ENCODE measurements at regions not wholly inside any gene's neighbourhood (a gene's known extent, or its start where the extent isn't known, plus 50 kb on each side); places are given as distances from the start of the nearest gene placed in this dataset.

DNA sequence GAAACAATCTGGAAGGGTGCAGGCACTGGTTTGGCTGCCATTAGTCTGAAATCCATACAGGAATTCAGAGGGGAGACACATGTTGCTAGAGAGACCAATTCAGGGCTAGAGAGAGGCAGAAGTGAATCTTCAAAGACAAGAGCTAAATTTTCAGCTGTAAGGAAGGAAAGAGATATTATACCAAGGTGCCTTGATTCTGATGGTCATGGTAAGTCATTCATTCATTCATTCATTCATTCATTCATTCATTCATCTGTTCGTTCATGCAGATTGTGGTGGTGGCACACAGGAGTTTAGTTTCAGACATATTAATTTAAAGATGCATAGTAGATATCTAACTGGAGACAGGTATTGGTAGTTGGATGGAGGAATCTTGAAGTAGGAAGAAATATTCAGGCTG is 1493.5 kb upstream of the TMEM132C start:
- no peak for DNase-seq (ENCODE audit: low read depth)

DNA sequence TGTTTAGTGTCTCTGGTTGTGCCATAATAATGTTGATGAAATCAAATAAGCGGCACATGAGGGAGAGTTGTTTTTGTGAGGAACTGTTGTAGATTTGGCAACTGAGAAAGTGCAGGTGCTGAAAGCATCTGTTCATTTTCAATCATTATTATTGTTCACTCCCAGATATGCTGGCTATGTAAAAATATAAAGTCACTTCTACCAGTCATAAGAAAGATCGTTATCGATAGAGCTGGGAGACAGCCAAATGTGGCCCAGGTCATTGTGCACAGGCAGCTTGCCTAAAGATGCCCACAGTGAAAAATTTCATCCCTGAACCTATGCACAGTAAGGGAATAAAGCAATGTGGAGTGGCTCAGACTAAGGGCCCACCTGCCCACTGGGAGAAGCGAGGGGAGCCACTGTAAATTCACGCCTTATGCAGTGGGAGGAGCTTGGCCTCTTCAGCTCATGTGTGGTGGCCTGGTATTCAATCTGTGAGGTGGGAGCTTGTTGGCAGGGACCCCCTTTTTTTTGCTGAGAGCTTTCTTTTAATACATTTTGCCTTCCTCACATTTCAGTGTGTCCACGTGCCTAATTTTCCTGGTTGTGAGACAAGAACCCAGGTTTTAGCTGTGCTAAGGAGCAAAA is 1490.8 kb upstream of the TMEM132C start:
- DNase-seq (ENCODE audit: low read depth), result no peak

DNA sequence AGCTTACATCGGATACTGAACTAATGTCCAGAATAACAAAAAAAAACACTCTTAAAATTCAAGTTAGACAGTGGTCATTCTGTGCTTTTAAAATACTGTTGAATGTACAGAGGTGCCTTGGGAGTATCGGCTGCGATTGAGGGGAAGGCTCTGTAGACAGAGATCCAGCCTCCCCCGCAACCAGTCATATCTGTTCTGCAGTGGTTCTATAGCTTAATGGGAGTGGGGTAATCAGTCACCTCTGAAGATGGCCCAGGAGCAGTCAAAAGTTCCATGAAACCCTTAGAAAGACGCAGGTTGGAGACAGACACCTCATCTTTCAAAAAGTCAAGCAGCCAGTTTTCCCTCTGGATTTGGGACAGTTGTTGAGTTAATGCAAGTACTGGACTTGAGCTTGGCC is 1486.6 kb upstream of the TMEM132C start:
- DNase-seq (ENCODE audit: low read depth), result no peak

DNA sequence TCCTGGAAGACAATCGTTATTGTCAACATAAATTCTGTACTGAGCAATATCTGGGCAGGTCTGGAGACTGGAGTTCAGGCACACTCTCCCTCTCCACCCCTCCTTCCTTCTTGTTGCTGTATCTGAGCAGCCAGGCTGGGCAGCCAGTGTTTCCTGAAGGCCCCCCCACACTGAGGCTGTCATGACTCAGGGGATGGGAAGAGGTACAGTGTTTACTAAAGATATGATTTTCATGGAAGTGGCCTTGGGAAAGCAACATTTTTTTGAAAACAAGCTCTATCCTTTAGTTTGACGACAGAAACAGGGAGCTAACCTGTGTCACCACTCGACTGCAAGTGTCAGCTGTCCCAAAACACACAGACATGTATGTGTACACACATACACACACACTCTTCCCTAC is 1485.4 kb upstream of the TMEM132C start:
- no peak for DNase-seq (ENCODE audit: low read depth)

DNA sequence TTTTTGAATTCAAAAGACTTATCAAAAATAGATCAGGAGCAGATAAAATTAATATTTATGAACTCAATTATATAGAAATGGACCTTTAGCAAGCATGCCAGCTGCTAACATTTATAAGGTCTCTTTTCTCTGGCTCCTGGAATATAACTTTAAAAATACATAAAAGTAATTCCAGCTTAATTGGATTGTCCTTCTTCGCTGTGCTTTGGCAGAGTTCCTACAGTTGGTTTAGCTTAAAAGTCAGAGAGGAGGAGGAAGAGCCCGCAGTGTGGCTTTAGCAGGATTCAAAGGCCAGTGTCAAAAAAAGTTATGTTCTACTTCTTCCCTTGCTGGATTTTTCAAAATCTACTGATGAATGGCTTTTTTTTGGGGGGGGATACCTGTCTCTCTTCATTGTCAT is 1484.9 kb upstream of the TMEM132C start:
- no peak for DNase-seq (ENCODE audit: low read depth)

DNA sequence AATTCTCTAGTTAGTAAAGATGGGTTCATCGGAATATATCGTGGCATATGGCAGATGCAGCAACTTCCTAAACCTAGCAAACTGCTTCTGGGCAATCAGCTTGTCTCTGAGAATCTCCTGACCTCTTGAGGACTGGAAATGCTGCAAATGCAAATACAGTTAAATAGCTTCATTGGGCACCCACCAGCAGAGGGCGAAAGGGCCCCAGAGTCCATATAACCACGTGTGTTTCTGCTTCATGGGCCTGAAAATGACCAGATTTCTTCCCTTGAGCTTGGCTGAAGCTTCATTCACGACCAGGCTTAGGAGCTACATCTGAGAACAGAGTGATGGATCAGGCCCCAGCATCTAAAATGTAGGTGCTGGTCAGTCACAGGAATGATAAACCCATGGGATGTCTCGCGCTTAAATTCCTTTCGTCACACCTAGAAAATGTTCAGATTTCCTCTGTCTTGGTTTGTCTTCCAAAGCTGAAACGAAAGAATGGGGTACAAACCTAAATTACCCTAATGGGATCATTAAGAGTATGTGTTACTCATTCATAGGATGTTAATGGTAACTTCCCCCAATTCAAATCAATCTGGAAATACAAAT is 1482.5 kb upstream of the TMEM132C start:
- peak; percentile 45 for DNase-seq (ENCODE audit: low read depth)

DNA sequence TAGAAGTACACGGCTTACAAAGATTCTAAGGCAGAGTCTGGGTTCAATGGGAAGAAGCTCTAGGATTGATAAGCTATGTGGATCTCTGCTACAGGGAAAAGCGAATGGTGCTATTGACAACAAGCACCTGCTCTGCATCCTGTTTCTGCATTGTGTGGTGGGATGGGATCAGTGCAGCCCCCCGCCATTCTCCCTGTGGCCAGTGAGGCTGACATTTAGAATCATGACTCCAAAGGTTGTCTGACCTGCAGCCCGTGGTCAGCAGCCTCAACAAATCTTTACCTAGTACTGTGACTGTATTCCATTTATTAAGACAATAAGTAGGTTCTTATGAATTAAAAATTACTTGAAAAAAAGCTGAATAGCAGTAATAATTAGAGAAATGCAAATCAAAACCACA is 1477.0 kb upstream of the TMEM132C start:
- DNase-seq (ENCODE audit: low read depth), result no peak

DNA sequence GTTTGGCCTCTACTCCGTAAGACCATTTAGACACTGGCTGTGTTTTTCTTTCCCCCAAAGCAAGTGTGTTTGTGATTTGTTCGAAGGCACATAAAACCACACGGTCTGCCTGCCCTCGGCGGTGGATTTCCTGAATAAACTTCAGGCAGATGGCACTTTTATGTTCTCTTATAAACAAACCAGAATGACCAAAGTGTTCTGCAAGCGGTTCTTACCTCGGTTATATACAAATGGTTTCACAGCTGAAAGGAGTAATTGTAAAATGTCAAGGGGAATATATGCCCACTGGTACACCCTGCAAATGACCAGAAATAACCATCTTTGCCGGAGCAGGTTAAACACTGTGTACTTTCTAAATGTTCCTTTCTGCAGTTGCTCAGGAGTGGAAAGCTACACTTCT is 1475.8 kb upstream of the TMEM132C start:
- DNase-seq (ENCODE audit: low read depth), result no peak

DNA sequence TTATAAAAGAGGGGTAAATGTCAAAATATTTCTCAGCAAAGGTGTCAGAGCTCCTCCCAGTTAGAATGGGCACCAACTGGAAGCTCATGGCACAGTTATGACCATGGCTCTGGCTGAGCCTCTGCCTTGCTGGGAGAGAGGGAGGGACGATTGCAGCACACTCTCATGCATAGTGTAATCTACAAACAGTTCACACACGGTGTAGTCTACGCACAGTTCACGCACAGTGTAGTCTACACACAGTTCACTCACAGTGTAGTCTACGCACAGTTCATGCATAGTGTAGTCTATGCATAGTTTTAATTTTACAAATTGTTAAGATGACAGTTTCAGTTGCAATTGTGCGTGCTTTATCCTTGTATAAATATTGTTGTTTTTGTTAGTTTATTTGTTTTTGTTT is 1474.6 kb upstream of the TMEM132C start:
- DNase-seq (ENCODE audit: low read depth), result no peak

DNA sequence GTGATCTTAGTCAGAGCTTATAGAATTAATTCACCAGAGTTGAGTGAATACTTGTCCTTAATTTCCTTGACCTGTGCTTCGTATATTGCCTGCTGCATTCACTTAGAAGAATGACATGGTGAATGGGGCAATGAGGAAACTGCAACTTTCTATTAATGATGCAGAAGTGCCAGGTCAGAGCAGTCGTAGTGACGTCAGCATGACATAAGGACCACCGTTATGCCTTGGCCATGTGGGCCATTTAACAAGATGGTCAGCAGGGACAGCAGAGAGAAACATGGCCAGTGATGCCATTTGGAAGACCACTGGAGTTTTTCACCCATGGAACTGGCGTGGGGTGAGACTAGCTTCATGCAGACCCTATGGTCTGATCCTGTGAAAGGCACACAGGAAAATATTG is 1469.4 kb upstream of the TMEM132C start:
- DNase-seq (ENCODE audit: low read depth), result no peak

DNA sequence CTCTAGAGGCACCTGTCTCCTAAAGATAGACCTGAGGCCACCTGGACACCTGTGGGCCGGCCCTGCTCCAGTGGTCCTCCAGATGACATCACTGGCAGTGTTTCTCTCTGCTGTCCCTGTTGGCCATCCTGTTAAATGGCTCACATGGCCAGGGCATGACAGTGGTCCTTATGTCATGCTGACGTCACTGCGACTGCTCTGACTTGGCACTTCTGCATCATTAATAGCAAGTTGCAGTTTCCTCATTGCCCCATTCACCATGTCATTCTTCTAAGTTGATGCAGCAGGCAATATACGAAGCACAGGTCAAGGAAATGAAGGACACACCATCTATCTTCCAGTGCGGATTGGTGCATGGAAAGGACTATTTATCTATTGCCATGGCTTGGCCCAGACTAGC is 1468.5 kb upstream of the TMEM132C start:
- DNase-seq (ENCODE audit: low read depth), result no peak

DNA sequence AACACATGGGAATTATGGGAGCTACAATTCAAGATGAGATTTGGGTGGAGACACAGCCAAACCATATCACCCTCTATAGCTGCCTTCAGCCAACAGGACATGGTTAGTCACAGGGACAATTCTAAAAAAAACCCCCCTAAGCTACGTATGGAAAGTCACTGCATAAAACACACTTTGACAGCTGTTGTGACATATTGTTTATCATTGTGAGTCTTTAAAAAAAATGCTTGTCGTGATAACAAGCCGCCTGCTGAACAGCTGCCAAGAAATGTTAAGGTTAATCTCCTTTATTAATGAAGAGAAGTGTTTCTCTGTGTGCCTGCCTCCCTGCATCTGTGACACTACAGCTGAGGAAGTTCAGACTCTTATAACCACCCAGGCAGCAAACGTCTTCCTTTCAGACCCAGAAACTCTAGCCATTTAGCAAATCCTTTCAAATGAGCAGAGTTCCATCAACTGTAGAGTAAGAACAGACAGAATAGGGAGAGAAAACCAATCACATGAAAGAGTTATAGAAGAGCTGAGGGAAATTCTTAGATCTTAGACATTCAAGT is 1459.6 kb upstream of the TMEM132C start:
- DNase-seq (ENCODE audit: low read depth), result no peak

DNA sequence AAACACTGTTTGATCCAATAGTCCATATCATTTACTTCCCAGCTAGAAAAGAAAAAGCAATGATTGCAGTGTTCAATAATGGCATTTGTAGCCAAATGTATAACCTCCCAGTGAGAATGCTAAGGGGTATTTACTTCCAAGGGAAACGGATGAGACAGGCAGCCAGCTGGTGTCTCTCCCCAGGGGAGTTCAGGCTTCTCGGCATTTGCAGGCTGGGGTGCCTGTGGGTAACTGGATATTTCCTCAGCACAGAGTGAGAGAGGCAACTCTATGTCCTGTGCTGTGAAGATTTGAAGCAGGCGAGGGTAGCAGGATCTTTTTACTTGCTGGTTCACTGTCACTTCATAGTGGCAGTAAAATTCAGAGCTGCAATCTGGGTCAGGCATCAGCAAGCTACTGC is 1455.6 kb upstream of the TMEM132C start:
- DNase-seq (ENCODE audit: low read depth), result no peak

DNA sequence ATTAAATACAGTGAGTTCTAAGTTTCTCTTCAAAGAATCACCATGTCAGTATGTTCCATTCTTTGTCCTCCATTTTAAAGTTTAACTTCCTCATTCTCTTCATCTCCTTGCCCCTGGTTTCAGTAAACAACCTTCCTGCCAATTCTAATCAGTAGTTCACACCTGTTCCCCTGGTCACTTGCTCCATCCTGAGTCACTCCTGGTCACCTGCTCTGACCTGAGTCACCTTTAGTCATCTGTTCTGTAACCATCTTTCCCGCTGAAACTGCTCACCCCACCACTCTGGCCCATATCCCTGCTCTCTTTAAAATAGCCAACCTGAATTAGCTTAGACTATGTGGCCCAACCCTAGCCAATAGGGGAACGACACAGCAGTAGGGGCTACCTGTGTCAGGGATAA is 1447.4 kb upstream of the TMEM132C start:
- no peak for DNase-seq (ENCODE audit: low read depth)

DNA sequence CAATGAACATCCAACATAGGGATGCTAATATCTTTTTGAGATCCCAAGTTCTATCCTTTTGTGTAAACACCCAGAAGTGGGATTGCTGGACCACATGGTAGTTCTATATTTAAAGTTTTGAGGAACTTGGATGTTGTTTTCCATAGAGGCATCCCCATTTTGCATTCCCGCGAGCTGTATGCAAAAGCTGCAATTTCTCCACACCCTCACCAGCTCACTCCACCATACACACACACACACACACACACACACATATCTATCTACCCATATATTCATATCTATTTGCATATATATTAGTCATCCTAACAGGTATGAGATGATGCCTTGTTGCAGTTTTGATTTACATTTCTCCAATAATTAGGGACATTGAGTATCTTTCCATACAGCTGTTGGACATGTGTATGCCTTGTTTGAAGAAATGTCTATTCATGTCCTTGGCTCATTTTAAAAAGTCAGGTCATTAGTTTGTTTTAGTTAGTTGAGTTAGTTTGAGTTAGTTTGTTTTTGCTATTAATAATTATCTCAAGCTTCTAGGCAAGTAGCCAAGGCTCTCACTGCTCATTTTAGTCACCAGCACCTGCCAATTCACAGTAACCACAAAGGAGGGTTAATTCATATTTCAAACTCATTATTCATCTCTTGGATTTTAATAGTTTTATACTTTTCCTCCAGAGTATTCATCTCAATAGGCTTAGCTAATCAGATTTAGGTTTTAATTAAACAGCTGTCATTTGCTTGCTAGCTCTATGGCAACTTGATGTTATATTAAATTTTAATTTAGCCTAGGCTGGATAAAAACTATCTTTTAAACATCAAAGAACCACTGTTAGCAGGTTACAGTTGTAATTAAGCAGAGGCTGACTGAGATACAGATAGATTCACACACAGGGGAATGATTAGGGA is 1435.9 kb upstream of the TMEM132C start:
- no peak for DNase-seq (ENCODE audit: low read depth)

DNA sequence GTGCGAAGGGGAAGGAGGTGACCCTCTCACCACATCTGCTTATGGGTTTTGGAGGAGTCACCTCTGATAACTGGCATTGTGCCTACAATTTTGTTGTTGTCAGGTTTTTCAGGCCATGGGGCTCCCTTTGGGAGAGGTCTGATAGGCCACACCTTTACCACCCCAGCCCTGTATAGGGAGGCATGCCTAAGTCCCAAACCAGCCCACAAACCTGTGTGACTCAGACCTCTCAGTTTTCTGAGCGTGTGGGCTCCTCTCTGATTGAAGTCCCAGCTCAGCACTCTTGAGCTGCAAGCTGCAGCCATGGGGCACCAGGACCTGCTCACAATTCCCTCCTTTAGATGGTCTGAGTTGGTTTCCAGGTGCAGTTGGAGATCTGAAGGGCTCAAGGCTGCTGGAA is 1429.3 kb upstream of the TMEM132C start:
- DNase-seq (ENCODE audit: low read depth), result no peak

DNA sequence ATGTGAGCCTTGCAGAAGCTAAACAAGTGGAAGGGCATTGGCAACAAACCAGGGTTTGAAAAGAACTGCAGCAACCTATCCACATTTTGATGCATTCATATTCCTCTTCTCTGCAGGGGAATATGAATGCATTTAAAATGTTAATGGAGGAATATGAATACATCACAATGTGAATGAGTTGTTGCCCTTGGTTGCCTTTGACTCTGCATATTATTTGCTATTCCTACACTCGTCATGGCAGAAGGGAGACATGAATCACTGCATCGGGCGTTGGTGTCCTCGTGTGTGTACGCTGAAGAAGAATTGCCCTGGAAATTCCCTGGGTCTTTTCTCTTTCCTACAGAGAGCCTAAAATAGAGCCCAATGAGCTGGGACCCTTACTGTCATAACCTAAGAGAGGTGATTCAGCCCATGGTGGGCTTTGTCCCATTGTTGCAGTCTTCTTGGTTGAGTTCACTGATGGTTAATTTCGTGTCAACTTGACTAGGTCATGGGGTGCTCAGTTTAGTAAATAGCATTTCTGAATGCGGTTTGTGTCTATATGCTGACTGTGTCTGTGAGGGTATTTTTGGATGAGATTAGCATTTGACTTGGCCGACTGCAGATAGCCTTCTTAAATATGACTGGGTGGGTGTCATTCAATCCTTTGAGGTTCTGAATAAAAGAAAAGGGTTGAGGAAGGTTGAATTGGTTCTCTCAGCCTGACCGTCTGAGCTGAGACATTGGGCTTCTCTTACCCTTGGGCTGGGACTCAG is 1422.9 kb upstream of the TMEM132C start:
- DNase-seq (ENCODE audit: low read depth), result no peak

DNA sequence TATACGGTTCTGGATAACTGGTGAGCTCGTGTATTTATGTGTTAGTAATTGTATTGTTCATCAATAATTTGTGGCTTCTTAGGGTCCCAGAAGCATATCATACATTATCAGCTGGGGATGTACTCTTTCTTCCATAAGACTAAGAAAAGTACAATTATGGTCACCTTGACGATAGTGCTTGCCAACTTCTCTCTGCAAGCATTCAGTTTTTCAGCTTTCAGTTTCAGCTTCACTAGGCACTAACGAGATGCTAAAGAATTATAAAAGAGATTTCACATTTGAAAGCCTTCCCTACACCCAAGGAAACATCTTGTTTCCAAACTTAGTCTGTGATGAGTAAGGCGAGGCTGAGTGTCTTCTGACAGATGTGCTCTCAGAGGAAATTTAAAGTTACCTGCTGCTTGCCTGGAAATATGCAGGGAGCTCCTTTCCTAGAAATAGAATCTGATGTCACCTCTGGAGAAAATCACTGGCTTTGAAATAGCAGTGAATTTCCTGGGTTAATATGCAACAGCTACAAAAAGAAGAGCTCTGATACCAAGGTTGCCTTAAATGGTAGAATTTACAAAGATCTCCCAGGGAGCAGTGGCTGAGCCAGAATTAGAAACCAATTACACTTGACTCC is 1419.9 kb upstream of the TMEM132C start:
- DNase-seq (ENCODE audit: low read depth), result no peak

DNA sequence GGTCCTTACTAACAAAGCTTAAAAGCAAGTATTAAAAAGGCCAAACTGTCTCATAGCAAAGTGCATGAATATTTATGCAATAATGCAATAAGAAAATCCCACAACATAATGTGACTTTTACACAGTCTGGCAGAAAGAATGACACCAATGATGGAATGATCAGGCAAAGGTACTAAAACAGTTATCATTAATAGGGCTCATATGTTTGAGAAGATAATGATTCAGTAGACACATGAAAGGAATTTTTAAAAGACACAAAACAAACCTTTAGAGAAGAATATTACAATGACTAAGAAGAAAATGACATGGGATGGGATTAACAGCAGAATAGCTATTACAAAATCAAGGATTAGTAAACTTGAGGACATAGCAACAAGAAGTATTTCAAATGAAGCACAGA is 1411.2 kb upstream of the TMEM132C start:
- no peak for DNase-seq (ENCODE audit: low read depth)

DNA sequence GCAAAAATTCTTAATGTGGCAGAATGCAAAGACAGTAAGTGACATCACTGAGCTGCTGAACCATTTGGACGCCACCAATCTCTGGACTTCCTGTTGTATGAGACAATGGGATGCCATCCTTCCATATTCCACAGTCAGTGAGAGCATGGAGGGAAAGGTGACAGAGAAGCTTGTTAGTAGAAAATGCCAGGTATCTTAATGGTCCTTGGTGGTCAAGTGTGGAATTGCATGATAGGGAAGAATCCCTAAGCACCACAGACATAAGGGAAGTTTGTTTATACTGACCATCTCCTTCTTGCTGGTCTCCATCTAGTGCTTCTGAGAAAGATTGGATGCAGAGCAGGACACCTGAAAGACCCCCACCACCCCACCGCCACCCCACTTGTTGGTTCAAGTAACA is 1410.0 kb upstream of the TMEM132C start:
- DNase-seq (ENCODE audit: low read depth), result no peak

DNA sequence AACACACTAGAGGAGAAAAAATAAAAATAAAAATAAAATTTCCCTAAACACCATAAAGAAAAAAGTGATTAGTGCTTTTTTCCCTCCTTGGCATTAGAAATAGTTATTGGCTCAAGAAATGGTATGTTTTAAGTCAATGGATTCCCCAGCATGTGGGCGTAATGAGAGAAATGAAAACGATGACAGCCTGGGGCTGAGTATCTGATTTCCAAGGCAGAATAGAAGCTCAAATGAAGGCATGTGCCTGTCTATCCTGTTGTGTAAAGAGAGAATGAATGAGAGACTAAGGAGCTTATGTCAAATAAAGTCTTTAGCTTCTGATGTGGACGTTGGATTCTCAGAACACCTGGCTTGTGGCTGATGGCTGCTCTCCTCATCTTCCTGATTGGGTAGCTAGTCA is 1408.4 kb upstream of the TMEM132C start:
- no peak for DNase-seq (ENCODE audit: low read depth)

DNA sequence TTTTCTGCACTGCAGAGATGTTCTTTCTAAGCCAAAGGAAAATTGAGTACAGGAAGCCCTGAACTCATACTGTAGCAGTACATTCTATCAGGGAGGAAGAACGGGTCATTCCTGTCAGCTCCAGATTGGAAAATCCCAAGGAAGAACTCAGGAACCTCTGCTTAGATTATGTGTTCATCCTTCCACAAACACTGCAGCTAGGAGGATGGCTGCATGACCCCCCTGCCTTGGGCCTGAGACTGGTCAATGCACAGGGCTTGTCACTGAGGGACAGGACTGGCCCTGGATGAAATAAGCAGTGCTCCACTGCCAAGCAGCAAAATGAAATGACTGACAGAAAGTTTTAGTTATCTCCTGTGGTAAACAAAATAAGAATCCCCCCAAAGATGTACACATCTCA is 1406.8 kb upstream of the TMEM132C start:
- no peak for DNase-seq (ENCODE audit: low read depth)

Data from stromal cell of bone marrow (primary cell).